GM18507 (cell line): ENCODE measurements at regions not wholly inside any gene's neighbourhood (a gene's known extent, or its start where the extent isn't known, plus 50 kb on each side); places are given as distances from the start of the nearest gene placed in this dataset.
A peak's percentile ranks its signal among the peaks of the same experiment; 100 is the strongest.

ENCODE experiments used
- DNase-seq: peaks from one replicate; pipeline ENCODE4 v3.0.0; 2011; ENCODE audit warnings: low read depth; ENCODE audit not compliant: insufficient read length; ENCODE audit errors: extremely low spot score
- FAIRE-seq: peaks from 2 replicates; lab custom pipeline; 2011; peaks lifted over from hg19 to GRCh38; lab: Jason Lieb, UNC

DNA sequence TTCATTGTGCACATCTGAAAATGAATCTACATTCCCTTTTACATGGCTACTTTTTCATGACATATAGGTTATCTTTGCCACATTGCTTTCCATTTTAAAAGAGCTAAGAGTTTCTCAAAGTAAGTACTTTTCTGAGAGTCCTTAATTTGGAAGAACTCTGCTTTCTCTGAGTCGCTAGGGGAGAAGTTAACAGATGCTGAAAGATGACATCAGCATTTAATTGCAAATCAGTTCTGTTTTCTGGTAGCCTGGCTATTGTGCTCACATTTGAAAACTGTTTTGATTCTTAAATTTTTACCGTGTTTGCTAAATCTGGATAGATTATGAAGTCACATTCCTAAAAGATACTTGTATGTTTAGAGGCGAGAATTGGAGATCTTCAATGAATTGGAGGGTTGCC, 107.7 kb upstream of the C1QTNF9B start:
- DNase-seq (no peak), FAIRE-seq (peak; percentile 54)

DNA sequence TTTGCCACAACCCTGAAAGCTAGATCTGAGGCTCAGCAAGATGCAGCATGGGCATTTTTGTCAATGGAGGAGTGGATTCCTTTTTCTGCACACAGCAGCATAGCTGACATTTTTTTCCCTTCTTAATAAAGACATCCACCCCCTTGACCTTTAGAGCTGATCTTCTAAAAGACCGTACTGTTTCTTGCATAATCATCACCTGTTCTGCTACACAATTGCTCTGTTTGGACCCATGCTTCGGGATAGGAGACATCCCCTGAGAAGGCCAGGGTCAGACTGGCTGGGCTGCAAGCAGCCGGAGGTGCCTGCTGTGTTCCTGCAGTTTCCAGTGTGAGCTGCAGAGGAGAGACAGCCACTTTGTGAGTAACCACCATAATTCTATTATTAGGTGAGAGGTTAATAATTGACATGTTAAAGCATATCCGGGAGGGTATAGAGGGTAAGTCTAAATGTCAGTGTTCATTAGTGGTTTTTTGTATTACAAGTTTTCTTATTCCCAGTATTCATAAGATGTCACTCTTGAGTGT, 108.5 kb upstream of the C1QTNF9B start:
- FAIRE-seq (peak; percentile 82), DNase-seq (peak; percentile 11)

DNA sequence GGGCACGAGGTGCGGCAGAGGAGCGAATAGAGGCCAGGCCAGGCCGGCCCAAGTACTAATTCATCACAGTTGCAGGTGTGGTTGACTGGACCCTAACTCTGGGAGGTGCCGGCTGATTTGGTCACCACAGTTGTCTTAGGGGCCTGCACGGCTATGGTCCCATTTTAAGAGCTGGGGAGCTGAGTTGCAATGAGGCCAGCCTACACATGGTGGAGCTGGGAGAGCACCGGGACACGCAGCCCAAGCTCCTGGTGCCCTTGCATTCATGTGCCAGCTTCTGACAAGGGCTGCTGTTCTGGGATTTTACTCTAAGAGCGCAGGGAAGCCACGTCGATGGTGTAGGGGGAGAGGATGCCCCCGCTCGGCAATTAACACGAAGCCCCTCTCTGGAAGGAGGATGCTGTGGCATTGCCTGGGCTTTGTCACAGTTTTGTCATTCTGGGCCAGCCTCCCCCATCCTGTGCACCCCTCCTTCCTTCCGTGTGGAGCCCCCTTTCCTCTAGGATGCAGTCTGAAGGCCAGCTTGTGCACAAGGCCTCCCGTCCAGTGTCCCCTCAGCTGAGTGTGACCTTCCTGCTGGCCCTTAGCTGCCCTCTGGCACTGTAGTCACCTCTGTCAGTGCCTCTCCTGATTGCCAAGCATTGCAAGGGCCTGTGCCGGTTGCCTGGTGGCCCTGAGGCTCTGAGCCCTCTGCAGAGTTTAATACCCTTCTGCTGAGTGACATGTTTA, 109.4 kb upstream of the C1QTNF9B start:
- FAIRE-seq, result peak; percentile 33
- DNase-seq, result no peak

DNA sequence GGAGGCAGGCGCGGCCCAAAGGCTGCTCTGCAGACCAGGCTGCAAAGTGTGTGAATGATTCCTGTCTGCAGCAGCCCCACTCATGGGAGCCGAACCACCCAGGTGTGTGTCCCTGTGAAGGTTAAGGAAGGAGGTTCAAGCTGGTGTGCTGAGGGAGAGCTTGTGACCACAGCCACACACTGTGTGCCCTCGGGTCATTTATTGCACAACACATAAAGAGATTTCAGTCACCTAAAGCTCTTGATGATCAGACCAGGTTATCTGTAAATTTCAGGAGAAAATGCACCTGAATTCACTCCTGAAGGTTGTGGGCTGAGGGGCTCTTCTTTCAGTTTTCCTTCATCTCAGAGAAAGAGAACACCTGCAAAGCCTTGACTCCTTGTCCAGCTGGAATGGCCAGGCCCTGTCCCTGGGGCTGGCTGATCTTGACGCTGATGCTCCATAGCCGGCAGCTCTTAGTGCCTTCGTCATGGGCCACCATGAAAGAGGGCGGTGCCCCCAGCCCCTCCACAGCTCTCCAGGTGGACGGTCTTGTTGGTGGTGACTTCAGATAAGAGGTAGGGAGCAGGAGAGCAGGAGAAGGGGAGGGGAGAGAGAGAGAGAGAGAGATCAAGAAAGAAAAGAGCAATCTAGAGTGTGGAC, 110.8 kb upstream of the C1QTNF9B start:
- no peak for FAIRE-seq

DNA sequence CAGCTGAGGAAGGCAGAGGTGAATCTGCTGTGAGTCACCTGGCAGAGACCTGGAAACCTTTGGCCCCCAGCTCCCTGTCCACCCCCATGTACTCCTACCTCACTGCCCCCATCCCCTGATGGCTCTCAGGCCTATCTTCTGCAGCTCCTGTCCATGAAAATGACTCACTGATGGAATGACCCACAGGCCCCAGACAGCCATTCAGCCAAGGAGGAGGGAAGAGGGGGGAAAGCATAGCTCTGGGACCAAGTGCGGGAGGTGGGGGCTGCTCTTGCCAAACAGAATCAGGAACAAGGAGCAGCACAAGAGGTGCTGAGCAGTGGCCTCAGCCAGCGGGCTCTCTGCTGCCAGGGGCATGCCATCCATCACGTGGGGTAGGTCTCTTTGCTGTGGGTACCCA, 111.4 kb upstream of the C1QTNF9B start:
- FAIRE-seq, result no peak
- no peak for DNase-seq

More for the DNA sequence above, 110.8 kb upstream of the C1QTNF9B start:
- DNase-seq, result no peak

DNA sequence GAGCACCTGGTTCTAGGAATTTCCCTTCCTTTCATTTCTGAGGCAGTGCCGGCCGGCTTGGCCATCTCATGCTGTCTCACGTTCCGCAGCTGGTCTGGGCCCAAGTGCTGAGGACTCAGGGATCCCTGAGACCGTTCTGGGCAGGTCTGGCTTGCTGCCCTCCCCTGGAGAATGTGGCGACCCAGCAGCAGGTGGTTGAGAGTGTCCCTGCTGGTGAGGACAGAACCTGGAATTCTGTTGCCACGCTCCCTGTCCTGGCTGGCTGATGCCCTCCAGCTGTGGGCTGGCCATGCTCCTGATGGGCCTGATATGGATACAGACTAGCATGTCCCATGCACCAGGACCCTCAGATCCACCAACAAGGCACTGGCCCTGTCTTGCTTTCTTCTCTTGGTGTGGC, 114.0 kb upstream of the C1QTNF9B start:
- DNase-seq, result no peak
- no peak for FAIRE-seq

DNA sequence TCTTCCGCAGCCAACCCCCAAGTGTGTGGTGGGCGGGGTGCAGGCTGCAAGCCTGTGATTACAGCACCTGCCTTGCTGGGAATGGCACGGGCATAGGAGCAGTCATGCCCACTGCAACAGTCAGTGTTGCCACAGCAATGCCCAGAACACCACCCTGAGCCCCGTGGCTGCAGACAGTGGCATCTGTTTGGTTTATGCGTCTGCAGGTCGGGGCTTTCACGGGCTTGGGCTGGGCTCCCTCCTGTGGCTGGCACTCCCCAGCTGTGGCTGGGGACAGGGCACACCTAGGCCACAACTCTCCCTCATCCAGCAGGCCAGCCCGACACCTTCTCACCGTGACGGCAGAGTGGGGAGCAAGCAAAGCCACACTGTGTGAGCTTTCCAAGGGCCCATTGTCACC, 115.3 kb upstream of the C1QTNF9B start:
- no peak for FAIRE-seq
- no peak for DNase-seq

DNA sequence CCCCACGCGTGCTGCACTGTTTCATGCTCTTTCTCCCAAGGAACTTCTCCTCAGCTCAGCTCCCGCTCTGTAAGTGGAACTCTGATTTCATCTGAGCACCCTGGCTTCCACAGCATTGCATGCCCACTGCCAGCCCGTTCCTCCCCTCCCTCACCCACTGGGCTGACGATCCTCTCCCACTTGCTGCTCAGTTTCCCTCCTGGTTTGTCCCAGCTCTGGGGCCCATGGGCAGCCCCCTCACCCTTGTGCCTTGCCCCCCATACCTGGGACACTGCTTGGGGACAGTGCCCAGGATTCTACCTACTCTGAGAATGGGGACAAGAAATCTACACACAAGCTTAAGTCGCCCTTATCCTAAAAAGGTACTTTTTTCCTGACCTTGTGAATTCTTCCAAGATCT, 115.9 kb upstream of the C1QTNF9B start:
- FAIRE-seq, result no peak
- no peak for DNase-seq

DNA sequence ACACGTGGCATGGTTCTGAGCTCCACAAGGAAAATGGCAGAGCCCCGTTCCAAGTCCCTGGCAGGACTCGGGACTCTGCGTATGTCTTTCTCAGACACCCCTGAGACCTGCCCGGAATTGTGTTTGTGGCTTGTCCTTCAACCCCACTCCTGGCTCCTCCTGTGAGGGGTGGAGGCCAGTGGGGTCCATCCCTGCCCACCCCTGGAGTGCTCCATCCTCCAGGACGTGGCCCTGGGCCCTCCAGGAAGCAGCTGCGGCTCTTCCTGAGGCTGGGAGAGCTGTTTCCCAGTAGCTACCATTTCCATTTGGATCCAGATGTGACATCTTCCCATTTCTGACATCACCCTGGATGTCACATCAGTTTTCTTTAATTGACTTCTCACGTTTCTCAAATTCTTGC, 118.7 kb upstream of the C1QTNF9B start:
- DNase-seq (no peak), FAIRE-seq (no peak)

DNA sequence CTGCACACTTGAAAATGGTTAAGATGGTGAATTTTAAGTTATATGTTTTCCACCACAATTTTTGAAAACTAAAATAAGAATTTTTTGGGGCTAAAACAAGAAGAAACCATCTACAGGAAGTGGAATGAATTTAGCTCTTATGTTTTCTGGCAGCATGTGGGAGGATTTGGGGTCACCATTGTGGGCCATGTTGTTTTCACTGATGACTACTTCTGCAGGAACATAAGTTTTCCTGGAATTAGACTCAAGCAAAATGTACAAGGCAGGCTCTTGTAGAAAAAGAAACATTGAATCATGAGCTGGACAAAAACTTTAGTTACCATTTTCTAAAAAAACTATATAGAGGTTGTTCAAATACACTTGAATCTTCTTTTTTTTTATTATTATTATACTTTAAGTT, 125.3 kb upstream of the C1QTNF9B start:
- FAIRE-seq, result no peak

DNA sequence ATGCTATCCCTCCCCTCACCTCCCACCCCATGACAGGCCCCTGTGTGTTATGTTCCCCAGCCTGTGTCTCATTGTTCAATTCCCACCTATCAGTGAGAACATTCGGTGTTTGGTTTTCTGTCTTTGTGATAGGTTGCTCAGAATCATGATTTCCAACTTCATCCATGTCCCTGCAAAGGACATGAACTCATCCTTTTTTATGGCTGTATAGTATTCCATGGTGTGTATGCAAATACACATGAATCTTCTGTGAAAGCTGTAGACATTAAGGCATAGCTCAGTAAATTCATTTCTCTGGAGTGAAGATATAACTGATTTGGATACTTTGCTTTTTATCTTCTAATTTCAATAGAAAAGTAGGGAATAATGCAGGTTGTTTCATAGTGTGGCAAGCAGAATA, 125.8 kb upstream of the C1QTNF9B start:
- FAIRE-seq, result no peak

More for the DNA sequence above, 125.3 kb upstream of the C1QTNF9B start:
- no peak for DNase-seq

DNA sequence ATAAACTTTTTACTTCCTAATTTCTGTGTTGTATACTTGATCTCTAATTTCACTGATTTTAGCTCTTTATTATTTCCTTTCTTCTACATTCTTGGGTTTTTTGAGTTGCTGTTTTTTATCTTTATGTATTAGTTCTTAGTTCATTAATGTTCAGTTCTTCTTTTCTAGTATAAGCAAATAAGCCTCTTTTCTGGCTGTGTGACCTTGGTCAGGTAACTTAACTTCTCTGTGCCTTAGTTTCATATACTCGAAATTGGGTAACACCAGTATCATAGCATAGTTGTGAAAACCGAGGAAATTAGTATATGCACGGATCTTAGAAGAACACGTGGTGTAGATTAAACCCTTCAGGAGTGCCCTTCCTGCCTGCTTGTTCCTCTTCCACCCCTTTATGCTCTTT, 130.2 kb upstream of the C1QTNF9B start:
- FAIRE-seq (no peak), DNase-seq (no peak)

More for the DNA sequence above, 125.8 kb upstream of the C1QTNF9B start:
- no peak for DNase-seq

DNA sequence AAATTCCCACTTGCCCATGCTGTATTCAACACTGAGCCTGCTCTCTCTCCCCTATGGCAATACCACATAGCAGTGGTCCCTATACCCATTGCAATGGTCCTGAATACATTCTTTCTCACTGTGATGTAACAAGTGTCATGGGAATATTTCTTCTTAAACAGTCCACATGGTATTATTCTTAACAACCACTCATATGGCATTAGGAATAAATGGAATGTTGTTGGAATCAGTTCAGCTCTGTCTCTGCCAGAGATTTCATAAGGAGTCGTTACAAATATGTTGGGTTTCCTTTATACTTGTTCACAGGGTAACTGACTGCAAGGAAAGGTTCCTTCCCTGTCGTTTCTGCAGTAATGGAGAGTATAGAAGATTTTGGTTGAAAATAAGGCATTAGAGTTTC, 128.3 kb upstream of the SPATA13 start:
- no peak for DNase-seq
- no peak for FAIRE-seq

DNA sequence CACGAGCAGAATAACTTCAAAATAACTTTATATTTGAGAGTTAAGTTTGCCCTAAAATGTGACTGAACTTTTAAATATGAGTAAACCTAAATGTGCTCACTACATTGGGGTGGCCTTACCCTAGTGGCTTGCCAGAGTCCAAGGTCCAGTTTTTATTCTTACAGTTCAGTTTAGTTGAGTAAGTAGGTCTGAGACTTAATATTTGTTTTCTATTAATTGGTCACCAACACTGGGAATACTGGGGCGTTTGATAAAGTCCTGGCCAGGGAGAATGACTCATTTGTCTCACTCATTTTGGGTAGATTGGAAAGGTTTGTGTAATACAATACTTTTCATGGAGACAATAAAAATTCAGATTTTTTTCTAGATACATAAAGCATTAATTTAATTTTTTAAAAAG, 127.8 kb upstream of the SPATA13 start:
- no peak for DNase-seq
- FAIRE-seq, result no peak

DNA sequence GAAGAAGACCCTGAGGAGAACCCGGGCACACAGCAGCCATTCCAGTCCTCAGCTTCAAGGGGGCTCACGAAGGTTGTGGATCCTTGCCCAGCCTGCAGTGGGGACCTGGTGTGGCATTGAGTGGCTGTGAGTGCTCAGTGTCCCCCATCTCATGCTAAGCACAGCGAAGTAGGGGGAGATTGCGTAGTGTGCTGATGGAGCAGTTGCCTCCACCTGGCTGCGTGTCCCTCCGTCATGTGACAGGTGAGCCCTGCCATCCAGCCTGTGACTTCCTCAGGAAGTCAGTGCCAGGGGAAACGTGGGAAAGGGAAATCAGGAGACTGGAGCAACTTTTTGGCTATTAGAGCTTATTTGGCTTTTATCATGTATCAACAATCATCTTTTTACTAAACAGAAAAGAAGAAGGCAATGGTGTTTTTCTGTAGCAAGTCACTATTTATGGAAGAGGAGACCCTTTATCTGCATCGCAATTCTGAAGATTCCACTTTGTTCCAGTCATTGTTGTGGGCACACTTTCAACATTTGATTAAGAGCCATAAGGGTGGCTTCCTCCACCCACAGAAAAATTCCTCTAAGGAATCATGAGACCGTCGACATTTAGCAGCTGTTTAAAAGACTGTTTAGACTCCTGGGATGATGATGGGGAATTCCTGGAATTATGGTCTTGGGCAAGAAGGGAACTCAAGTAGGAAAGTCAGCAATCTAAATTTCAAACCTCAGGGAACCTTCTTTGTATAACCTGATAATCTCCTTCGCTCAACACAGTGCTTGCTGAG, 126.8 kb upstream of the SPATA13 start:
- DNase-seq (no peak), FAIRE-seq (no peak)

DNA sequence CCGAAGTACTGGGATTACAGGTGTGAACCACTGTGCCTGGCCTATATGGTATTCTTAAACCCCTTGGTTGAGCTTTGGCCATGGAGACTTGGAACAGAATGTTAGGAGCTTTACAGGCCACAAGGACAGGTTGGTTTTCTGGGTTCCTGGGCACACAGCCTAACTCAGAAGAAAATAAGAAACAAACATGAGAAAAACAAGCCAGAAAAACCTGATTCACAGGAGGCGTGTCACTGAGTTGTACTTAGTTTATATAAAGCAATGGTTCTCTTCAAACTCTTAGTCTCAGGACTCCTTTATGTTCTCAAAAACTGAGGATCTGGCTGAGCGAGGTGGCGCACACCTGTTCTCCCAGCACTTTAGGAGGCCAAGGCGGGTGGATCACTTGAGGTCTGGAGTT, 125.1 kb upstream of the SPATA13 start:
- FAIRE-seq, result no peak
- no peak for DNase-seq

DNA sequence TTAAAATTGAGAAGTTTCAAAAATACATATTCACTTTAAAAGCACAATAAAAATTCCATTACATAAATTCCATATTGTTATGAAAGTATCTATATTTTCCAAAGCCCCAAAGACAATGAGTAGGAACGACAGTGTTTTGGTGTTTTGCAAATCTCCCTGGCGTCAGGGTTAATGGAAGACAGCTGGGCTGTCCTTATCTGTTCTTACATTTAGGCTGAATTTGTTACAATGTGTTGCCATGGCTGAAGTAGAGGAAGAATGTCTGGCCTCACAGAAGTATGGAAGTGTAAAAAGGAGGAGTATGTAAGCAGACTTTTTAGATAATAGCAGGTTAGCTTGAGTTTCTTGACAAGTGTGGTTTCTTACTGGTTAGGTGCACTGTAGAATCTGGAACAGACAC, 124.4 kb upstream of the SPATA13 start:
- DNase-seq, result no peak
- FAIRE-seq, result no peak

DNA sequence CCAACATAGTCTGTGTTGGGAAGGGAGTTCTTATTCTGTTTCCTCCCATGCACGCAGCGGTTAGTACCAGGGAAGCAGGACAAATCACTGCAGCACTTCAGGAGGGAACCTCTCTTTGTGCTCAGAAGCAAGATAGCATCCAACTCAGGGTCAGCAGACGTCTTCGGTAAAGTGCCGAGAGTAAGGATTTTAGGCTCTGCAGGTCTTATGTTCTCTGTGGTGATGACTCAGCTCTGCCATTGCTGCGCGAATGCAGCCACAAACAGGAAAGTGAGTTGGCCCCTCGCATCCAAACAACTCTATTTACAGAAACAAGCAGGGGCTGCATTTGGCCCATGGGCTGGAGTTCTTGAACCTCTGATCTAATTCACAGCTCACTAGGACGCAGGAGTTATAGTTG, 122.1 kb upstream of the SPATA13 start:
- DNase-seq (no peak), FAIRE-seq (no peak)

DNA sequence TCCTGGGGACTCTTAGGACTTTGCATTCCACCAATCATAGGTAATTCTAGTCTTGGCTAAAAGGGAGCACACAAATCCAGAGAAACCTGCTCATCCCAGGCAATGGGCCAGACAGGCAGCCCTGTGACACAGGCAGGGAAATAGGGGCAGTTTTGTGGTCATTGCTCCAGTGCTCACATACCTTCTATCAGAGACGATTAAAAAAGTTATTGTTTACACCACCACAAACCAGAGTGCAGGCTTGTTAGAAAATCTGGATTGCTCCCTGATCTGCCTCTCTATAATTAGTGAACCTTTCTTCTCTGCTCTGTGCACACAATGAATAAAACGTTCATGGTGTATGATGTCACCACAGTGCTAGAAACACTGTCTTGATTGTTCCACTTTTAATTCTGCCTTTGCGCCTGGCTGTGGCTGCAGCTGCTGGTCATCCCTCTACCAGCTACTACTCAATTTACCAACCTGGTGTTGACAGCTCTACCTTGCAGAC, 121.6 kb upstream of the SPATA13 start:
- FAIRE-seq (no peak), DNase-seq (no peak)
